HG03354 (cell line): ENCODE measurements at regions not wholly inside any gene's neighbourhood (a gene's known extent, or its start where the extent isn't known, plus 50 kb on each side); places are given as distances from the start of the nearest gene placed in this dataset.

Experiments
- ATAC-seq: cut with Tn5 transposase; IDR thresholded peaks from one replicate; pipeline ENCODE4 v1.9.1; 2021; ENCODE audit warnings: mild to moderate bottlenecking; ENCODE audit not compliant: unreplicated experiment, poor library complexity, severe bottlenecking

DNA sequence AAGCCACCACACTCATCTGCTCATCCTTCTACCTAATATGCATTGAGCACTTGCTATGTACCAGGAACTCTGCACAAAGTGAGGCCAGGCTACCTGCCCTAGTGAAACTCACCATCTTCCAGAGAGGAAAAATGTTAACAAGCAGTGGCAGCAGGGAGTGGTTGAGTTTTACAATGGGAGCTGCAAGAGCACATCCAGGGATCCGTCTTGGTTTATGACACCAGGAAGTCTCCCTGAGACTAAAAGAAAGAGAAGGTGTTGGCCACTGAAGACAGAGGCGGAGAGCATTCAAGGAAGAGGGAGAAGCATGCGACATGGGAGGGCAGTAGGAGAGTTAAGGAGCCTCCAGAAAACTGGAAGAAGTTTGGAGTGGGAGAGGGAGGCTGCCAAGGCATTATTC is 178.1 kb upstream of the CPEB2 start:
- ATAC-seq, result no peak

DNA sequence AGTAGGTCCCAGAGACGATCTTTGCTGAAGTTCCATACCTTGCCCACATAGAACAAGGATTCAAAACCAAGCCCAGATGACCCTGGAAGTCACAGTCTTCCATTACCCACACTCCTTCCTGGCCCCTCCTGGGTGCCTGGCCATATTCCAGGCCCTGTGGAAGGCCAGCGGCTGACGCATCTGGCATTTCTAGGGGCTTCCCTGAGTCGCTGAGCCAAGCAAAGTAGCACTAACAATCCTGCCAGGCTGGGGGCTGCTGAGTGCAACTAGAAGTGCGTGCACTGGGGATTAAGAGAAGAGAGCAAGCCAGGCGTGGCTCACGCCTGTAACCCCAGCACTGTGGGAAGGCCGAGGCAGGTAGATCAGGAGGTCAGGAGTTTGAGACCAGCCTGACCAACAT is 175.2 kb upstream of the CPEB2 start:
- ATAC-seq, result no peak

DNA sequence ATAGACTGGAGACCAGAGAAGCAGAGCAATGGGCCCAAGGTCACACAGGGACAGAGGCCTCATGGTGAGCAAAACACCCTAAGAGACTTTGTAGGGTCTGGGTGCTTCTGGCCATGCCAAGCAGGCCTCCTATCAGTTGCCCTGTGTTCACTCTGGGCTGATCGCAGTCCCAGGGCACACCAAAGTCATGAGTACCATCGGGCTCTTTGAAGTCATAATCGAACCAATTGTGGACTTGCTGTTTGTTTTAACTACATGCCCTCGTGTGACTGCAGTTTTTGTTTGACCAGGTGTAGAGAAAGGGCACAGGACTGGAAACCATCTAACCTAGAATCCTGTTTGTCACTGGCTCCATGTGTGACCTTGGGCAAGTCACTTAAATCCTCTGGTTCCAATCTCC is 172.5 kb upstream of the CPEB2 start:
- ATAC-seq, result no peak

DNA sequence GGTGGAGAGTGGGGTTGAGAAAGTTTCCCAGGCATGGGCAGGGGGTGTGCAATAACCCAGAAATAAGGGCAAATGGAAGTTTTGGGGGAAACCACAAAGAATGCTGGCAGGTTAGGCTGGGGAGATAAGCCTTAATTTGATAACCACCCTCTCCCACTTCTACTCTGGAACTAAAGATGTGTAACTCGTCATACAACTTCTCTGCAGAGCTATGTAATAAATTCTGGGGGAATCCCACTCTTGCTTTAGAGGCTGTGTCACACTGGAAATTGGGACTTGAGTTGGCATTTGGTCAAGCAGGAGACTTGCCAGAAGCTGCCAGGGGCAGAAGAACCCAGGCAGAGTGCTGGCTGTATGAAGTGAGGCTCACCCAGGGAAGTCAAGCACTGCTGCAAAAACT is 170.9 kb upstream of the CPEB2 start:
- no peak for ATAC-seq

DNA sequence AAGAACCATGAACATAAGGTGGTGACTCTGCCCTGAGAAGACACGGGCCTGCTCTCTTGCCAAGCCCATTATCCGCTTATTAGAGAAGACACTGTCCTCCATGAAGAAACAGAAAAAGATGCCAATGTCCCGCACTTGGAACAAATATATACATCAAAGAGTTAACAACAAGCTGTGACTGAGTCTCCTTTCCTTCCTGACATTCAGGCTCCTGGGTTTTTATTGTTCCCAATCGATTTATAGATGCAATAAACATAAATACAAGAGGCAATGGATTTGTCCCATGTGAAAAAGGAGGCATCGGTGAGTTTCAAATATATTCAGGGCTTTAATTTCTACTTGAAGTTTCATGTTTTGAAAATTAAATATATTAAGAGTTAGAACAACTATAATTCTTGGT is 169.2 kb upstream of the CPEB2 start:
- no peak for ATAC-seq

DNA sequence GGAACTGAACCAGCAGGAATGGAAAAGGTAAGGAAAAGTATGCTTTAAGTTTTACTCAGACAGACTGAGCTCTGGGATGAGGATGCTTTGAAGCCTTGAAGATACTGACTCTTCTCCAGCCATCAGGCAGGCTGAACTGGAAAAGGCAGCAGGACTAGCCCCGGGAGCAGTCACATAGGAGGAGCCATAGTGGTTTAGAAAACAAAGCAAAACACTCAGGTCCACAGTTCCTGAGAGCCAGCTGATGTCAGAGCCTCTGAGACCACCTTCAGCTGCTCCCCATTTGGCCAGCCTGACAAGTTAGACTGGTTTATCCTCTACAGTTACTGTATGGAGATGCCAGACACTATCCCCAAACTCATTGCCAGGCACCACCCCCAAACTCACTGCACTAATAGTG is 167.9 kb upstream of the CPEB2 start:
- ATAC-seq, result no peak

DNA sequence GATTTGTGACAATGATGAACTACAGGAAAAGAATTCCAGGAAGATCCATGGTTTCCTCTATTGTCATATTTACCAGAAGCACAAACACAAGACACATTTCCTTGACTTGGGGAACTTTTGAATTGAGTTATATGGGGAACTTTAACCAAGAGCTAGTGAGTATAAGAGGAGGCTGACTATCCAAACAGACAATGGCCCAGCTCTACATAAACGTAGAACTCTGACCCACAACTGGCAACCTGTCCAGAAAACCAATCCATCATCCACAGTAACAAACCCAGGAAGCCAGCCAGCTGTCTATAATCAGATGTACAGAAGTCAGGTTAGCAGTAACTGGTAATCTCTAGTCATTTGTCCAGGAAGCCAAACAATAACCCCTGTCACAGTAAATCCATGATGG is 167.0 kb upstream of the CPEB2 start:
- no peak for ATAC-seq

DNA sequence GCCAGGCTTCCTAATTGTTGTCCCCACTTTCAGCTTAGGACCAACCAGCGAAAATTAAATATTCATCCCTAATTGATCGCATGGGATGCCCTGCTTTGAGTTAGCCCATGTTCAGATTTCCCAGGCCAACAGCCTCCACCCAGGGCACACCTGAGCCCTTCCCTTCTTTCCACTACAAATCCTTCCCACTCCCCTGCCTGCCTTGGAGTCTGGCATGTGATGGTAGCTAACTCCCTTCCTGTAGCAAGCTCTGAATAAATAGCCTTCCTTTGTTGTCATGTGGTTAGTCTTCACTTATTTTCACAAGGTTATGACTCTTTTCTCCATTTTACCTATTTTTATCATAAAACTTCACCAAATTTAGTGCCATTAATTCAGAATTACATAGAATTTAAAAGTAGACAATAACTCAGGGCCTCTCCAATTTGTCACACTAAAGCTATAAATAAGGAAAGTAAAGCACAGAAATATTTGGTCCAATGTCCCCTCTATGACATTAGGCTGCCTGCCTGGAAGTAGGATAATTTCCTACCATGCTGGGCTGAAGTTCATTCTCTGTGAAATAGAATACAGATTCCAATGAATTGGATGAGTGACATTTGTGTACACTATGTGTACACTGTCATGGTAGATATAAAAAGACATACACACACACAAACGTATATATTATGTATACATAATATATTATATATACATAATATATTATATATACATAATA is 166.4 kb upstream of the CPEB2 start:
- ATAC-seq, result no peak

DNA sequence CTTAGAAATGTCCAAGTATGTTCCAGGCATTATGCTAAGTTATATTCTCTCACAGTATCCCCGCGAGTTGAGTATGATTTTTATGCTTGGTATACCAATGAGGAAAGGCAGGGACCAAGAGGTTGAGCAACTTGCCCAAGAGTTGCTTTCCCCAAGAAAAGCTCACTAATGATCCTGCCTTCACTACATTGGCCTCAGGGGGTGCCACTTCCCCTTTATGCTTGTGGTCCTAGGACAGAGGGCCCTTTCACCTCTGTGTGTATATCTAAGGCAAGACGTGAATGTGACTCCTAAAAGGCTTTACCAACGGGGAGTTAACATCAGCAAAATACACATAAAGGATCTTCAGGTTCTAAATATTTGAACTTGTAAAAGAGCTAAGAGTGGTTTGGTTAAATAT is 164.4 kb upstream of the CPEB2 start:
- no peak for ATAC-seq

DNA sequence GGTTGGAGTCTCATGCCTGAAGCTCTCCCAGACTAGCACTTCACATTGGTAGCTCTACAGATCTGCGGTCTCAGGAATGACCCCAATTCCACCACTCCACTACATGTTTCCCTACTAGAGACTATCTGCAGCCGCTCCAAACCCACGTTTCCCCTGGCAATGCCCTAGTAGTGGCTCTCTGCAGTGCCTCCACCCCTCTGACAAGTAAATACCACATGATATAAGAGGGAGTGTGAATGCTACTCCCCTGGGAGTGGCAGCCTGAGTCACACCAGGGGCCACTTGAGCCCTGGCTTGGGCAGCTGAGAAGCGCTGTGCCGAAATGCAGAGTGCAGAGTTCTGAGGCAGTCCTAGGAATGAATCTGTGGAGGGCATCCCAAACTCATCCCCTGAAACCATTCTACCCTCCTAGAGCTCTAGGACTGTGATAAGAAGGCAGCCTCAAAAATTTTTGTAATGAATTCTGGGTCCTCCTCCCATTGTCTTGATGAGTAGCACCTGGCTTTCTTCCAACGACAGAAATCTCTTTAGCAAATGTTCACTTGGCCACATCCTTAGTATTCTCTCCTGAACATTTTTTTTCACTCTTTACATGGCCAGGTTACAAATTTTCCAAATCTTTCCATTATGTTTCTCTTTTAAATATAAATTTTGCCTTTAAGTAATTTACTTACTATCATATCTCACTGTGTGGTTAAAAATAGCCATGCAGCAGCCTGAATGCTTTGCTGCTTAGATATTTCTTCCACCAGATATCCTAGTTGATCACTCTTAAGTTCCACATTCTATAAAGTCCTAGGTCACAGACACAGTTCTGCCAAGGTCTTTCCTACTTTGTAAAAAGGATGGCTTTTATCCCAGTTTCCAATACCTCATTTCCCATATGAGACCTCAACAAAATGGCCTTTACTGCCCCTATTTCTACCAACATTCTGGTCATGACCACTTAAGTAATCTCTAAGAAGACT is 160.2 kb upstream of the CPEB2 start:
- no peak for ATAC-seq

DNA sequence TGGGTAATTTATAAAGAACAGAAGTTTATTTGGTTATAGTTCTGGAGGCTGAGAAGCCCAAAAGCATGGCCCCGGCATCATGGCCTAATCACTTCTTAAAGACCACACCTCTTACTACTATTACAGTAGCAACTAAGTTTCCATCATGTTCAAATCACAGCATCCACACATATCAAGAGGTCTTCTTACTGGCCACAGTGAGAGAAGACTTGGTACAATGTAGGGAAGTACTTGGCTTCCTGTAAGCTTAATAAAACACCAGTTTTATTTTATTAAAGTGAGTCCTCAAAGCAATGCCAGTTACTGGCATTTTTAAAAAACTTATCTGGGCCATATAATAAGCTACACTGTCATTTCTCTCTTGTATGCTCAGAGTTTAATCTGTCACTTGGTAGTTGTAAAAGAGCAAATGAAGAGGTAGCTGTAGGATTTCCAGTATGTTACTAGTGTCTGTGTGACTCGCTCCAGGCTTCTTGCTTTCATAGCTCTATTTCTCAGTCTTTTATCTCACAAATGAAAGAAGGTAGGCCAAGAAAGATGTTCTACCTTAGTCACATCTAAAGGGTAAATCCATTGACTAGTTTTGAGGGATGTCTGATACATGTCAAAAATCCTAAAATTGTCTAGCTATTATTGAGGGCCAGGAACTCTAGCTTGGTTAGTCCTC is 159.2 kb upstream of the CPEB2 start:
- ATAC-seq, result no peak

DNA sequence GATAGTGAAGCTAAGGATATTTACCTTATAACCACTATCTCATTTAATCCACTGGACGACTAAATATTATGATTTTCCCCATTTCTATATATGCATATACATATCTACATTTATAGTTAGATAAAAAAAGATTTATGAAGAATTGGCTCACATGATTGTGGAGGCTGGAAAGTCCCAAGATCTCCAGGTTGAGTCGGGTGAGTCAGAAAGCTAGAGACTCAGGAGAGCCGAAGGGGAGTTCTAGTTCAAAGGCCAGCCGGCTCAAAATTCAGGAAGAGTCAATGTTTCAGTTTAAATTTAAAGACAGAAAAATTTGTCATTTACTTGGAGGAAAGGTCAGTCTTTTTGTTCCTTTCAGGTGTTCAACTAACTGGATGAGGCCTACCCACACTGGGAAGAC is 158.2 kb upstream of the CPEB2 start:
- ATAC-seq, result no peak

DNA sequence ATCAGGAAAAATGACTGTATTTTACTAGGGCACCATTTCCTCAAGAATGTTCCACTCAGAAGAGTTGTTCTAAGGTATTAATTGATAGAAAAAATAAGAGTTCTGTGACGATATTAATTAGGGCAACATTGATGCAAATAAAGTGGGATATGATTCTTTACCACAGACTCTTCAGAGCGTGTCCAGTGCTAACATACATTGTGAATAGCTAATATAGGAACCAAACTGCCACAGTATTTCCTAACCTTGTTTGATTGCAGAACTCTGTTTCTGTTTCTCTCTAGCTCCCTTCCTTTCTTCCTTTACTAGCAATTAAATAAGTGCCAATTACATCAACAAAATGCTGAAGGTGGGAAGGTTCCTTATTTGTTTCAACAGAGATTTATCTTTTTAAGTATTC is 154.1 kb upstream of the CPEB2 start:
- no peak for ATAC-seq

DNA sequence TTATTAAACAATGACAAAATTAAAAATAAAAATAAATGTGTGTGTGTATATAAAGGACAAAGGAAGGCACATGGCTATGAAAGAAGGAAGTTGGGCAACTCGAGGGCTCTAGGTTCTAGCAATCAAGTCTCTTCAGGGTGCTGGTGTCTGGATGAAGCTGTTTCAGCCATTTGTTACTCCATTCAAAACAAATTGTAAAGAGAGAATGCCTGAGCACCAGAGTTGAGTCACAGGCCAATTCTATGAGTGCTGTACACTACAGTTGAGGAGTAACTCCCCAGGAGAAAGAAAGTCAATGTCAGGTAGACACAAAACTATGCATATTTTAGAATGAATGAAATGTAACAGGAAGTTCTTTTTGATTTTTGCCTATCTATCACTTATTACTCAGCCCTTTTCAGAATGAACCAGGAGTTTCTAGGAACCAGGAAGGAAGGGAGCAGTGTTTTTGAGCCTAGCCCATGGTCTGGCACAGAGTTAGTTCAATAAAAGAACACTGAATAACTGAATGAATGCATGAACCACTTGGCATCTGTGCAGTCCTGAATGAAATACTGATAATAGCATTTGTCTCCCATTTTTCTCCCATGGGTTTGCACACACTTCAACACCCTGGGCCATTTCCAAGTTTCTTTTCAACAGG is 151.7 kb upstream of the CPEB2 start:
- ATAC-seq, result no peak

DNA sequence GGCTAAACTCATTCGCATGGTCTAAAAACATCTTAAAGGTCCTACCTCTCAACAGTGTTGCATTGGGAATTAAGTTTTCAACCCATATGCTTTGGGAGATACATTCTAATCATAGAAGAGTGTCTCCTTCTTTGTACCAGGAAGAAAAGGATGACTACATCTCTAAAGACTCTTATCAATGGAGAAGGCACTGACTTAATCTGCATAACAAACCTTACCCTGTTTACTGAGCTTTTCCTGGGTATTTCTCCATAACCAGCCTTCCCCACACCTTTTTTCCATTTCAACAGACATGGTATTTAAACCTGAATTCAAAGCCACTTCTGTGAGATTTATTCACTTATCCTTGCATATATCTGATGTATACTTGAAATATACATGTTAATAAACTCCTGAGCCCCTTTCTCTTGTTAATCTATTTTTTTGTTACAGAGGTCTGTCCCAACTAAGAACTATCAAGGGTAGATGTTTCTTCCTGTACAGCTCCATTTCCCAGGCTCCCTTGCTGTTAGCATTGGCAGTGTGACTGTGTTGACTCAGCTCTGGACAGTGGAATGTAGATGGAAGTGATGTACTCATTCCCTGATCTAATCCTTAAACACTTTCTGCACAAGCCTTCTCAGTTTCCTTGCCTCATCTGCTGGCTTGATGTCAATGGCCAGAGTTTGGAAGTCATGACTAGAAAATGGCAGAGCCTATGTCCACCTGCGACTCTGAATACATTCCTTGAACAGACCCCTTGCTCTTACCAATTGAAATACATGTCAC is 148.9 kb upstream of the CPEB2 start:
- no peak for ATAC-seq

DNA sequence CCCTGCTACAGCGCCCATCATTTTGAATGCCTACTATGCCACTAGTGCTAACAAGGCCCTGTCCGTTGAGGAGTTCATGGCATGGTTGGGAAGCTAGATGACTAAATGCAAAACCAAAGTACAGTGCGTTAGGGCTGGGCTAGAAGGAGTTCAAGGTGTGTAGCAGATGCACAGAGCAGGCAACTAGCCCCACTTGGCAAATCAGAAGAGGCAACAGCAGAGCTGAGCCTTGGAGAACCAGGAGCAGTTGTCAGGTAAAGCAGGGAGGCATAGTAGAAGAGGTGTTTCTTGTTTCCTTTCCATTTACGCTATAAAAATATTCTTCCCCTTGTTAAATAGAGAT is 146.6 kb upstream of the CPEB2 start:
- ATAC-seq, result no peak

DNA sequence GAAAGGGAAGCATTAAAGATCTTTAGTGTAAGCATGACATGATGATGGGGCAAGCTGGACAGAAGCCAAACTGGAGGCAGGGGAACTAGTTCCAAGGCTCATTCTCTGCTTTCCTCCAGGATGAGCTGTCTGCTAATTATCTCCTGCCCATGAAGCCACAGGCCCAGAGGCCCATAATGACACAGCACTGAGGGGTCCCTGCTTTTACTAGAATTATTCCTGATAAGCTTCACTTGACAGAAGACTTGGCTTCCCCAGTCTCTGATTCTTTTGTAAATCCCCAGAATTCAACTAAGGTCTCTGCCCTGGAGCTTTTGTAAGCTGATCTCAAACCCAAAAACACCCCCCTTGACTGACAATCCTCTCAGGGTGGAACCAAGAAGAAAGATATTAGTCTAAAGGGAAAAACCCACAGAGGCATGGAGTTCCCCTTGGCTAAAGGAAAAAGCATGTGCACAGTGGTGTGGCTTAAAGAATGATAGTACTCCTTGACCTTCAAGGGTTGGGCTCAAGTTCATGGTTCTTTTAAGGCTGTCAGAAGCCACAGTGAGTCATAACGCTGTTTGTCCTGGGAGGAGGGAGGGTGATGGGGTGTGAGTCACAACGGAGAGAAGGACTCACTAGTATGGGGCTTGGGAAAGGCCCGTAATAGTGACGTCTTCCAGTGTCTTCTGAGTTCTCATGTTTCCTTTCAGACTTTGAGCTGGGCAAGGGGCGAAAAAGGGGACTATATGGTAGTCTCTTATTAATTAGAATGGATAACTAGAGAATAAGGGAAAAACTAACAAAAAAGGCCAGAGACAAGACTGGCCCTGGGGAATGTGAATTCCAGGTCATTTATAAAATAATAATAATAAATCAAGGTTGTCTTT is 146.0 kb upstream of the CPEB2 start:
- peak; percentile 96 for ATAC-seq

DNA sequence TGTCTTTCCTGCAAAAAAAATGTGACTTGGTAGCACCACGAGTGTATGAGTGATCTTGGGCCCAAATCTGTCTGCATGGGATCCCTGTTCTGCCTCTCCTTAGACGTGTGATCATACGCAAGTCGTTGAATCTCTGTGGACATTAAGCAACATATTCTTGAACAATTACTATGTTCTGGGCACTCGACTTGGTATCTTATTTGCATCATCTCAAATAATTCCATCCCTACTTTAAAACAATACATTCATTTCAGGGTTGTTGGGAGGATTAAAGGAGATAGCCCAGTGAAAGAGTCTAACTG is 145.4 kb upstream of the CPEB2 start:
- no peak for ATAC-seq

DNA sequence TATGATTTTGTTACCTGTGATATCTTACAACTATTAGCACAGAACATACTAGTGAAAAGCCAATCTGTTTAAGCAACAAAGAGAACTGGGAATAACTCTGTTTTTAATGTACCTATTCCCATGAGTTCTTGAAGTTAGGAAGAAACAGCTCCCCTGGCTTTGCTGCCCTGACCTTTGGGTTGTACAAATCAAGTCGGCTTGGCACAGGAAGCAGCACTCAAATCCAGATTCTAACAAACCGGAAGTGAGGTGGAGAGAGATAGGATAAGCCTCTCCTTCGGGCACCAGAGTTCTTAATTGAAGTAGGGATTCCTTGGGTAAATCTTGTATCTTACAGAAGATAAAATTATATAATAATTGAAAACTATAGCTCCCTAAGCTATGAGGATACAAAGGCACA is 144.8 kb upstream of the CPEB2 start:
- ATAC-seq, result no peak
